VCaP (cell line): ENCODE measurements at regions not wholly inside any gene's neighbourhood (a gene's known extent, or its start where the extent isn't known, plus 50 kb on each side); places are given as distances from the start of the nearest gene placed in this dataset.

ENCODE experiments used
- H3K27ac ChIP-seq: fragments of 450-650 bp; 2 replicates; pipeline ENCODE4 v1.5.1; 2017
- CTCF ChIP-seq: fragments of 450-650 bp; conservative IDR thresholded peaks from 2 replicates; pipeline ENCODE4 v1.5.1; 2017; ENCODE audit warnings: mild to moderate bottlenecking, moderate library complexity

- no peak overlapping the region for H3K27ac ChIP-seq
- no peak for TF ChIP-seq CTCF
These were observed 92.1 kb upstream of the IER5L start for GRCh38 chr9:129270205-129270604.

- no peak overlapping the region for H3K27ac ChIP-seq
- TF ChIP-seq CTCF: no peak
These were observed 89.1 kb upstream of the IER5L start for GRCh38 chr9:129267141-129267540.

- no peak for TF ChIP-seq CTCF
These were observed 88.5 kb upstream of the IER5L start for GRCh38 chr9:129266536-129266935.

GRCh38 chr9:129264388-129264787 is 86.3 kb upstream of the IER5L start:
- TF ChIP-seq CTCF: no peak
- no peak overlapping the region for H3K27ac ChIP-seq

More at GRCh38 chr9:129266536-129266935, 88.5 kb upstream of the IER5L start:
- H3K27ac ChIP-seq: no peak overlapping the region

GRCh38 chr9:129263836-129264235 is 85.8 kb upstream of the IER5L start:
- H3K27ac ChIP-seq: no peak overlapping the region
- no peak for TF ChIP-seq CTCF

GRCh38 chr9:129262261-129262660 is 84.2 kb upstream of the IER5L start:
- no peak overlapping the region for H3K27ac ChIP-seq
- no peak for TF ChIP-seq CTCF

- TF ChIP-seq CTCF: no peak
- H3K27ac ChIP-seq: no peak overlapping the region
These were observed 81.3 kb upstream of the IER5L start for GRCh38 chr9:129259375-129259774.
